Activated CD8-positive, alpha-beta memory T cell treated with anti-CD3 and anti-CD28 coated beads for 24 hours (primary cell): ENCODE measurements at regions not wholly inside any gene's neighbourhood (a gene's known extent, or its start where the extent isn't known, plus 50 kb on each side); places are given as distances from the start of the nearest gene placed in this dataset.
"Not testable (repeated sequence)": the region's sequence is repeated elsewhere in the genome, so short reads cannot be mapped to it uniquely, and the experiment has no call there.

Experiments used
- DNase-seq: peaks from one replicate; pipeline ENCODE4 v3.0.0-alpha.2; 2020

GRCh38 chr11:28858076-28858475 lies 749.9 kb downstream of the METTL15 start:
- DNase-seq: no peak

DNA sequence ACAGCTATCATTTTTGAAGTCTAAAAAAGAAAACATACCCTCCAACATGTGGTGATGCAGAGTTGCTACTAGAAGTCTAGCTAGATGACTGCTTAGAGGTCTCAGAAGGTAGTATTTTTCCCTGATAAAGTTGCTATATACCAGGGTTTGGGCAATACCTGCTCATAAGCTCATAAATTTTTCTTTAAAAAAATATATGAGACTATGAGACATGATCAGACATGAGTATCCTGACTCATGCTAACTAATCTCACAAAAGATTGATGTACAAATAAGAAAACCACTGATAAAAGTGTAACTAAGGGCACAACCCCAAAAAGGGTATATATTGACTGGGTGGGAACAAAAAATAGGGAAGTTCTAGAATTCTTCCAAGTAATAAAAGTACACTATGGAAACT lies 740.9 kb downstream of the METTL15 start:
- DNase-seq: no peak

DNA sequence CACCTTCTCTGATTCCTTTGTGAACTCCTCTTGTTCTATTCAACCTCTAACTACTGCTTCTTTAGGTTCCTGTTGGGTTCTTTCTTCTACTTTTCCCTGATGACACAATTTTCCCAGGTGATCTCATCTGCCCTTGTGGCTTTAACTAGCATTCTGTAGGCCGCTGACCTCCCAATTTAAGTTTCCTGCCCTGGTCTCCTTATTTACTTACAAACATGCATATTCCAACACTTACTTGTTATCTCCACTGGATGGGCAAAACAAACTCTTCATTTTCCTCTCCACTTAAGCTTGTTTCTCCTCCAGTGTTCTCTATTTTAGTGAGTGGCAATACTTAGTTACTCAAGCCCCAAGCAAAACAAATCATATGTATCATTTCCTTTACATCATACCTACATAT lies 734.5 kb downstream of the METTL15 start:
- DNase-seq: no peak

- no peak for DNase-seq
Observed at GRCh38 chr11:28838741-28839140, 730.6 kb downstream of the METTL15 start.

DNA sequence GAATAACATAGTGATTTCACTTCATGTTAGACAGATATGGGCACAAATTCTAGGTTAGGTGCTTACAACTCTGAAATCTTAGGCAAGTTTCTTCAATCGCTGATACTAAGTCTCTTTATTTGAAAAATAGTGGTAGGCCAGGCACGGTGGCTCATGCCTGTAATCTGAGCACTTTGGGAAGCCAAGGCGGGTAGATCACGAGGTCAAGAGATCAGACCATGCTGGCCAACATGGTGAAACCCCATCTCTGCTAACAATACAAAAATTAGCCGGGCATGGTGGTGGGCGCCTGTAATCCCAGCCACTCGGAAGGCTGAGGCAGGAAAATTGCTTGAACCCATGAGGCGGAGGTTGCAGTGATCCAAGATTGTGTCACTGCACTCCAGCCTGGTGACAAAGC lies 729.4 kb downstream of the METTL15 start:
- no peak for DNase-seq

DNA sequence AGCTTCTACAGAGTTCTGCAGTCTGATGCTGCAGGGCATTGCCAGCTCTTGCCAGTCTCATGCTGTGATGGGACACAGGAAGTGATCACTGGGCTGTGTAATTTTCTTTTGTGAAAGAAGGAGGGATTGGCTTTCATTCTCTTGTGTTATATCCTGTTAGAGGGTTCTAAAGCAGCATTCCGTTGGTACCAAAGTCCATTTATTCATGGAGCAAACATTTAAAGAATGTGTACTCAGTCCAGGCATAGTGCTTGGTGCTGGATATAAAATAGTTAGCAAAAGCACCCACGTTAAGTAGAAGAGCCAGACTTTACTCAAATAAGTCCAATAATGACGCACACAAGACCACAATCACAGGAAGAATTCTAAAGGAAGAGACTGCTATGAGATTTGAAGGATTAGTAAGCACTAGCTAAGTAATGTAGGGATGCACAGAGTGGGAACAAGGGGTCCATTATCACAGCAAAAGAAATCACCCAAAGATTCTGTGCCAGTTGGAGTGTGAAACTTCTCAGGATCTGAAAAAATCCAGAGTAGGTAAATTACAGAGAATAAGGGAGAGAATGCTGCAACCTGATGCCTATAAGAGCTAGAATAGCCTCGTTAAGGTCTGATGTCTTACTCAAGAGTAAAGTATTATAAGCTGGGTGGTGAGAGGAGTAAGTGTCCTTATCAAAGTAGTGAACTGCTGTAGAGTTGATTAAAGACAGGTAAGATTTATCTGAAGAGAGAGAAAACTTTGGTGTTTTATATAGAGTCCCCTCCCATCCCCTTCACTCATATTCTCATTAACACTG lies 728.3 kb downstream of the METTL15 start:
- DNase-seq: no peak

- DNase-seq: no peak
Observed at GRCh38 chr11:28835790-28836189, 727.6 kb downstream of the METTL15 start.

- DNase-seq: no peak
Observed at GRCh38 chr11:28835317-28835716, 727.1 kb downstream of the METTL15 start.

- DNase-seq: no peak
Observed at GRCh38 chr11:28834877-28835276, 726.7 kb downstream of the METTL15 start.

DNA sequence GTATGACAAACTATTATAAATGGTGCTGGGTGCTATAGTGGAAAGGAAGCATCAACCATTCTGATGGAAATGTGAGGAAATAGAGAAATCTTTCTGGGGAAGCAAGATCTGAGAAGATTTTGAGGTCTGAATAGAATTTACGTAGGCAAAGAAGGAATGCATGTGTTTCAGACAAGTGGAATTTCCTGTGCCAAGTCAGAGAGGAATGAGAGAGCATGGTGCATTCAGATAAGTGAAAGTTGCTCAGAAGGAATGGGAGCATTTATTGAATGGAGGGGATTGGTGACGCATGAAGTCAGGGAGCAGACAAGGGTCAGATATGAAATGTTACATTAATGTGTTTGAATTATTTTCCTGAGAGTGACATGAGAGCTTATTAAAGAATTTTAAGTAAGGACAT lies 725.5 kb downstream of the METTL15 start:
- no peak for DNase-seq

- no peak for DNase-seq
Observed at GRCh38 chr11:28833169-28833568, 725.0 kb downstream of the METTL15 start.

DNA sequence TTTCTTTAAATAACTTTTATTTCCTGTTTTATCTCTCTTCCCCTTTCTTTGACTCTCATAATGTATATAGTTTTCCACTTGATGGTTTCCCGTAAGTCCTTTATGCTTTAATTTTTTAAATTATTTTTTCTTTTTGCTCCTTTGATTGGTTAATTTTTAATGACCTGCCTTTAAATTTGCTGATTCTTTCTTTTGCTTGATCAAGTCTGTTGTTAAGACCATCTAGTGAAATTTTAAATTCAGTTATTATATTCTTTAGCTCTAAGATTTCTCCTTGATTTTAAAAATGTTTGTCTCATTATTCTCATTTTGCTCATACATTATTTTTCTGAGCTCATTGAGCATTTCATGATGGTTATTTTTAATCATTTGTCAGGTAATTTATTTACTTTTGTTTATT lies 718.6 kb downstream of the METTL15 start:
- no peak for DNase-seq

DNA sequence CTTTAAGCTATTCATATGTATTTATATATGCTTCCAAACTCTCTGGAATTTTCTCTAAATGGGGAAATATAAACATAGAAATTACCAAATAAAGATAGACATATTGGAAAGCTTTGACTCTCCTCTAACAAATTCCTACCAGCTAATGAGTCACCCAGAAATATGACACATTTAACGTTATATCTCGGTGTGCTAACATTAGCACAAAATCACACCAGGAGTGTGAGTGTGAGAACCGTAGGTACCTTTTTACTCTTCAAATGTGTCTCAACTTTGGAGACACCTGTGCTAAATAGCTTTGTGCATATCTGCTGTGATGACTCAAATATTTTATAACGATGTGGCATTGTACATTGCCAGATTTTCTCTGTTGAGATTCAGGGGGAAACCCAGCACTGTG lies 714.4 kb downstream of the METTL15 start:
- DNase-seq: no peak

DNA sequence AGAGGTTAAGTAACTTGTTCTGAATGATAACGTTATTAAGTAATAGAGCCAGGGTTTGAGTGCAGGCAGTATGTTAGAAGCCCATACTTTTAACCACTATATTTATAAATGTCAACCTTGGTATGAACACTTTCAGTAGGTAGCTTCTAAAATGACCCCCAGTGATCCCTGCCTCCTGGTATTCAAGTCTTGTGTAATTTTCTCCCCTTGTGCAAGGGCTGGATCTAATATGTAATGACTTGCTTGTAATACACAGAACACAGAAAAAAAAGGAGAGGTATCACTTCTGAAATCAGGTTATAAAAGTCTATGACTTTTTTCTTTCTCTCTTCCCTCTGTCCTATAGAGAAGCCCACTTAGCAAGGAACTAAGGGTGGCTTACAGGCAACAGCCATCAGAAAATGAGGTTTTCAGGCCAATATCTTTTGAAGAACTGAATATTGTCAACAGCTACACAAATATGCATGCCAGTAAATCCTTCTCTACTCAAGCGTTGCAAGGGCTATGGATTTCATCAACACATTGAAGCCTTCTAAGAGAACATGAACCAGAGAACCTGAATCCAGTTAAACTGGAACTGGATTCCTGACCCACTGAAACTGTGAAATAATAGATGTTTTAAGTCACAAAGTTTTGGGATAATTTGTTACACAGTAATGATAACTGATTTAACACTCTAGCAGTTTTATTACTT lies 712.3 kb downstream of the METTL15 start:
- DNase-seq: no peak

DNA sequence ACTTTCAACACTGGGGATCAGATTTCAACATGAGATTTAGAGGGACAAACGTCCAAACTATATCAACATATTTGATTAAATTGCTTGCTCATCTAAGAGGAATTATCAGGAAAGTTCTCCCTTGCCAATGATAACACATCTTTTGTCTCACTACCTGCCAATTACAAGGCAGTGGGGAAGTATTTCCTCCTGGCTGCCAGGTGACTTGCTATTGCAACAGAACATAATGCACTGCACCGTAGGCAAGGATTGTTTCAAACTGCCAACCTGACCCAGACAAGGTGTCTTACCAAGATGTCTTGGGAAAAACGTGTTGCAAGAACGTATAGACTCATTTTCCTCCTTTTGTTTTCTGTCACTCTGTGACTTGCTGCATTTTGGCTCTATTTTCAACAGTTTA lies 711.6 kb downstream of the METTL15 start:
- no peak for DNase-seq

DNA sequence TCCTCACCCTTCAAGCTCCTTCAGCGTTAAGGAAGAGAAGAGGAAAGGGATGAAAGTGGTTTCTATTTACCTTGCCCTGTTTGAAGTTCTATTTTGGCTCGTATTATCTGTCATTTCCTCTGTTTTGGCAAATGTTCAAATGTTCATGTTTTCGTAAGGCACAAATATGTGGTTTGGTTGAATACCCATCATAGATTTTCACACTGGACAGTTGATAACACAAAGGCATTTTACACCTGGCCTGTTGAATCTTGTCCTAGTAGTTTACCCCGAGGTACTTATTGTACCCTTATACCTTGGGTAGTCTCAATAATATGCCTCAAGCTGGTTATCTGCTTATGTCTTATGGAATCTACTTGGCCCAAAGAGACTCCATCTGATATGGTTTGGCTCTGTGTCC lies 706.9 kb downstream of the METTL15 start:
- DNase-seq: no peak

- DNase-seq: no peak
Observed at GRCh38 chr11:28808771-28809170, 700.6 kb downstream of the METTL15 start.

DNA sequence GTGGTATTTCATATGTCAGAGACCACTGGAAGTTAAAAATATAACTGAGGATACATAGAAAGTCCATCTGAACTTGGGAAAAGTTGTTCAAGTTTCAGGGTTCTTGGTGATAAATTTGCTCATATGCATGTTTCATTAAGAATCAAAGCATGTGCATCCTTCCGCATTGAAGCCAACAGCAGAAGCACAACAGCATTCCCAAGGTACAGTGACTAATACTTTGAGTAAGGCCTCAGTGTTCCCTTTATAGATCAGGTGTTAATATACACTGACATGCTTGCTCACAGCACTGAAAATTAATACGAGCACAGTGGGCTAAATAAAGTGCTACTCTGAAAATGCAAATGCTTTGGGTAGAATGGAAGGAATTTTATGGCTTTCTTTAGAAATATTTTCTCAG lies 691.1 kb downstream of the METTL15 start:
- DNase-seq: no peak

- DNase-seq: no peak
Observed at GRCh38 chr11:28798286-28798685, 690.1 kb downstream of the METTL15 start.

DNA sequence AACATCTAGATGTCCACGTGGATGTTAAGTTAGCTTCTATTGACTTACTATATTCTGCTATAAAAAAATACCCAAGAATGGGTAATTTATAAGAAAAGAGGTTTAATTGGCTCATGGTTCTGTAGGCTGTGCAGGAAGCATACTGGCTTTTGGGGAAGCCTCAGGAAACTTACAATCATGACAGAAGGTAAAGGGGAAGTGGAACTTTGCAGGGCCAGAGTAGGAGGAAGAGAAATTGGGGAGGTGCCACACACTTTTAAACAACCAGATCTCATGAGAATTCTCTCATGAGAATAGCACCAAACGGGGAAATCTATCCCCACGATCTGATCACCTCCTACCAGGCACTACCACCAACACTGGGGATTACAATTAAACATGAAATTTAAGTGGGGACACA lies 689.3 kb downstream of the METTL15 start:
- no peak for DNase-seq

DNA sequence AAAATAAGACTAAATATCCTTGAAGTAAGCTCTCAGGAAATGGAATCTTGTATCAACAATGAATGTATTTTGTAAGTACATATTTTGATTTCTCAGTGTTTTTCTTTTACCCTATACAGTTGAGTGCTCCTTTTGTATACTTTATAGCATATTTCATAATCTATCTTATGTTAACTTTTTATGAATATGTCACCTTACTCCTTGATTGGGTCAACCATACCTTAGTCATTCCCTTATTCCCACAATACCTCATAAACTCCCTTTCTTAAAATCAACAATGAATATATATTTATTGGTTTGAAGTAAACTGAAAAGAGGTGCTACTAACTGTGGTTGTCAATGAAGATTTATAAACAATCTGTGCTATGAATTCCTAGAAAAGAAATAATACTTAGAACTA lies 686.2 kb downstream of the METTL15 start:
- DNase-seq: no peak

- no peak for DNase-seq
Observed at GRCh38 chr11:28793282-28793738, 685.1 kb downstream of the METTL15 start.

DNA sequence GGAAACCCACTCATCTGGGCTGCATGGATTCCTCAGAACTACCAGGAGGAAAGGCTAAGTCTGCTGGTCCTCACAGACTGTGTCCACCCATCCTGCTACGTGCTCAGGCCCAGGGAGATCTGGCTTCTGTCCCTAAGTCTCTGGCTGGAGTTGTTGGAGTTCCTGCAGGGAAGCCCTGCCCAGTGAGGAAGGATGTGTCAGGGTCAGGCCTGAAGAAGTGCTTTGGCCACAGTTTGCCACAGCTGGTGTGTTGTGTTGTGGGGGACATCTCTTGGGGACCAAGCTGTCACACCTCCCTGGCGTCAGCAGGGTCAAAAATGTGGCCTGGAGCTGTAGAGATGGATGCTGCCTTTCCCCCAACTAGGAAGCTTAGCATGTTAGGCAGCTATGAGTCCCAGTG lies 684.7 kb downstream of the METTL15 start:
- DNase-seq: no peak

- not testable (repeated sequence) for DNase-seq
Observed at GRCh38 chr11:28787897-28788296, 679.7 kb downstream of the METTL15 start.

DNA sequence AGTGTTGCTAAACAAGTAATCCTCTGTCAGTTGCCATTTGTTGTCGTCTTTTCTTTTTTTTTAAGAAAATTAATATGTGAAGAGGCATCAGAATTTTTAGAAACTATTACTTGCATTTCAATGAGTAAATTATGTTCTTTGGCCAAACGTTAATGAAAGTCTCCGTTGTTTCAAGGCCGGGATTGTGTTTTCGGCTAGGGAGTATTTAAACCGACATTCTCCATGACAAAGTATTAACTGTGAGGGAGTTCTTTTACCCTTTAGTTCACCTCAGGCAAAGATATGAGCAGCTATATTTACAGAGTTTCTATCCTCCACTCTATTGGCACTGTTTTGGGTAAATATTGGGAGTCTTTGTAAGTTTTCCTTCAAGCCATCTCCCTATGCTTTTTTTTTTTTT lies 668.9 kb downstream of the METTL15 start:
- DNase-seq: no peak
